ENCODE measurements at regions not wholly inside any gene's neighbourhood (a gene's known extent, or its start where the extent isn't known, plus 50 kb on each side); places are given as distances from the start of the nearest gene placed in this dataset.

- ChIA-PET POLR2A (no interaction called here), CTCF (no interaction called here)
- TF ChIP-seq REST (IDR thresholded peaks at IDR 0.05; ENCODE audit: insufficient read depth in 1 of 2, low read depth in 2 of 2, low read length in 1 of 2) (no peak), POLR2AphosphoS5 (IDR thresholded peaks at IDR 0.05; ENCODE audit: low read depth, low read length) (no peak), TCF7L2 (IDR thresholded peaks at IDR 0.05; ENCODE audit: low read depth, low read length) (no peak), CTCF (IDR thresholded peaks at IDR 0.05) (no peak), SIN3A (IDR thresholded peaks at IDR 0.05; ENCODE audit: borderline replicate concordance, insufficient read depth, low read depth, low read length) (no peak)
- no peak overlapping the region for H3K27ac ChIP-seq (ENCODE audit: low read length)
- H3K36me3 ChIP-seq (ENCODE audit: control insufficient read depth, insufficient read depth, low read length), result no peaks in the 10 kb centered on the region
- no peaks in the 10 kb centered on the region for H3K9me3 ChIP-seq (ENCODE audit: control insufficient read depth, insufficient read depth, low read depth, low read length)
- DNase-seq (ENCODE audit: low read depth, low spot score) (no peak), ATAC-seq (no peak)
- no peaks in the 10 kb centered on the region for H3K27me3 ChIP-seq (ENCODE audit: control insufficient read depth, insufficient read depth, low read length)
- intact Hi-C loops (cut with micrococcal nuclease; ENCODE audit: unreplicated experiment), result no loop called here
- no TSS peak for BruUV-seq (replicated peaks)
- no peak overlapping the region for H3K4me3 ChIP-seq (ENCODE audit: low read depth in 2 of 2, low read length in 2 of 2)
- in situ Hi-C loops (cut with HindIII; ENCODE audit: low pct_unique_long_range_greater_than_20kb, low sequenced_read_pairs), result no loop called here
- H3K4me1 ChIP-seq (ENCODE audit: control insufficient read depth, insufficient read depth, low read length), result no peaks in the 10 kb centered on the region
Measured at GRCh38 chr1:71190843-71191242, 110.0 kb upstream of the ZRANB2 start.

GRCh38 chr1:71184410-71184809, 103.6 kb upstream of the ZRANB2 start:
- no peaks in the 10 kb centered on the region for H3K4me1 ChIP-seq (ENCODE audit: control insufficient read depth, insufficient read depth, low read length)
- no peaks in the 10 kb centered on the region for H3K27me3 ChIP-seq (ENCODE audit: control insufficient read depth, insufficient read depth, low read length)
- ATAC-seq, result no peak
- no TSS peak for BruUV-seq (replicated peaks)
- H3K4me3 ChIP-seq (ENCODE audit: low read depth in 2 of 2, low read length in 2 of 2), result no peak overlapping the region
- TF ChIP-seq CTCF (IDR thresholded peaks at IDR 0.05) (no peak), REST (IDR thresholded peaks at IDR 0.05; ENCODE audit: insufficient read depth in 1 of 2, low read depth in 2 of 2, low read length in 1 of 2) (no peak), TCF7L2 (IDR thresholded peaks at IDR 0.05; ENCODE audit: low read depth, low read length) (no peak), POLR2AphosphoS5 (IDR thresholded peaks at IDR 0.05; ENCODE audit: low read depth, low read length) (no peak), SIN3A (IDR thresholded peaks at IDR 0.05; ENCODE audit: borderline replicate concordance, insufficient read depth, low read depth, low read length) (no peak)
- in situ Hi-C loops (cut with HindIII; ENCODE audit: low pct_unique_long_range_greater_than_20kb, low sequenced_read_pairs) (no loop called here), intact Hi-C loops (cut with micrococcal nuclease; ENCODE audit: unreplicated experiment) (no loop called here)
- no peak overlapping the region for H3K27ac ChIP-seq (ENCODE audit: low read length)
- no peaks in the 10 kb centered on the region for H3K9me3 ChIP-seq (ENCODE audit: control insufficient read depth, insufficient read depth, low read depth, low read length)
- CTCF ChIA-PET, result no interaction called here
- POLR2A ChIA-PET, result no interaction called here
- no peaks in the 10 kb centered on the region for H3K36me3 ChIP-seq (ENCODE audit: control insufficient read depth, insufficient read depth, low read length)
- DNase-seq (ENCODE audit: low read depth, low spot score), result no peak
